ENCODE measurements at regions not wholly inside any gene's neighbourhood (a gene's known extent, or its start where the extent isn't known, plus 50 kb on each side); places are given as distances from the start of the nearest gene placed in this dataset.

- DNase-seq (ENCODE audit: low read depth) = no peak
These were observed 488.6 kb downstream of the MID1IP1 start for GRCh38 chrX:39289827-39290226.

GRCh38 chrX:39293203-39293602, 491.9 kb downstream of the MID1IP1 start:
- DNase-seq (ENCODE audit: low read depth) = no peak

GRCh38 chrX:39296472-39296871, 495.2 kb downstream of the MID1IP1 start:
- no peak for DNase-seq (ENCODE audit: low read depth)

- DNase-seq (ENCODE audit: low read depth) = no peak
These were observed 497.6 kb downstream of the MID1IP1 start for GRCh38 chrX:39298821-39299220.

- DNase-seq (ENCODE audit: low read depth) = no peak
These were observed 498.4 kb downstream of the MID1IP1 start for GRCh38 chrX:39299615-39300014.

GRCh38 chrX:39301036-39301435, 499.8 kb downstream of the MID1IP1 start:
- DNase-seq (ENCODE audit: low read depth) = no peak

GRCh38 chrX:39302838-39303237, 501.6 kb downstream of the MID1IP1 start:
- no peak for DNase-seq (ENCODE audit: low read depth)

- DNase-seq (ENCODE audit: low read depth) = no peak
These were observed 503.5 kb downstream of the MID1IP1 start for GRCh38 chrX:39304746-39305145.

GRCh38 chrX:39307488-39307887, 506.2 kb downstream of the MID1IP1 start:
- DNase-seq (ENCODE audit: low read depth) = no peak

GRCh38 chrX:39308126-39308525, 506.9 kb downstream of the MID1IP1 start:
- DNase-seq (ENCODE audit: low read depth) = peak; percentile 1

- peak; percentile 13 for DNase-seq (ENCODE audit: low read depth)
These were observed 507.9 kb downstream of the MID1IP1 start for GRCh38 chrX:39309018-39309635.

- DNase-seq (ENCODE audit: low read depth) = peak; percentile 8
These were observed 508.5 kb downstream of the MID1IP1 start for GRCh38 chrX:39309721-39310152.

- no peak for DNase-seq (ENCODE audit: low read depth)
These were observed 509.6 kb downstream of the MID1IP1 start for GRCh38 chrX:39310891-39311290.

- no peak for DNase-seq (ENCODE audit: low read depth)
These were observed 510.4 kb downstream of the MID1IP1 start for GRCh38 chrX:39311646-39312045.

- DNase-seq (ENCODE audit: low read depth) = no peak
These were observed 511.9 kb downstream of the MID1IP1 start for GRCh38 chrX:39313146-39313545.

- no peak for DNase-seq (ENCODE audit: low read depth)
These were observed 517.5 kb downstream of the MID1IP1 start for GRCh38 chrX:39318506-39319343.

- DNase-seq (ENCODE audit: low read depth) = no peak
These were observed 518.9 kb downstream of the MID1IP1 start for GRCh38 chrX:39320165-39320564.

- no peak for DNase-seq (ENCODE audit: low read depth)
These were observed 521.2 kb downstream of the MID1IP1 start for GRCh38 chrX:39322496-39322895.

- DNase-seq (ENCODE audit: low read depth) = no peak
These were observed 523.1 kb downstream of the MID1IP1 start for GRCh38 chrX:39324233-39324930.

- no peak for DNase-seq (ENCODE audit: low read depth)
These were observed 526.0 kb downstream of the MID1IP1 start for GRCh38 chrX:39327255-39327654.

- DNase-seq (ENCODE audit: low read depth) = no peak
These were observed 526.4 kb downstream of the MID1IP1 start for GRCh38 chrX:39327705-39328104.

- DNase-seq (ENCODE audit: low read depth) = no peak
These were observed 527.4 kb downstream of the MID1IP1 start for GRCh38 chrX:39328661-39329060.

Measured in EH (cell line).